Right atrium auricular region (tissue), 2 donors: ENCODE measurements at regions not wholly inside any gene's neighbourhood (a gene's known extent, or its start where the extent isn't known, plus 50 kb on each side); places are given as distances from the start of the nearest gene placed in this dataset.

Experiments
- DNase-seq: peaks from one replicate; pipeline ENCODE4 v3.0.0-alpha.2; 2019; ENCODE audit warnings: low spot score
- H3K27ac ChIP-seq, 2 donors: fragments of 200-600 bp; sonication (generic); 1 replicate in 1 of 2; 2 replicates in 1 of 2; pipeline ENCODE4 v1.5.1; 2016 to 2019
- H3K27me3 ChIP-seq, 2 donors: fragments of 200-600 bp; sonication (generic); one replicate each; pipeline versions ENCODE4 v1.5.1 to v1.6.0; 2017 to 2019
- H3K36me3 ChIP-seq: fragments of 200-600 bp; sonication (generic); one replicate; pipeline ENCODE4 v1.5.1; 2016
- H3K4me1 ChIP-seq, 2 donors: fragments of 200-600 bp; sonication (generic); one replicate each; pipeline versions ENCODE4 v1.5.1 to v1.6.0; 2017 to 2019
- H3K4me3 ChIP-seq, 2 donors: fragments of 200-600 bp; sonication (generic); 1 replicate in 1 of 2; 2 replicates in 1 of 2; pipeline ENCODE4 v1.5.1; 2017 to 2019; ENCODE audit warnings: mild to moderate bottlenecking in 1 of 2, moderate library complexity in 1 of 2
- H3K9me3 ChIP-seq, 2 donors: fragments of 200-600 bp; sonication (generic); one replicate each; pipeline ENCODE4 v1.5.1; 2019
- TF ChIP-seq, protein P1 (sequence below), 2 donors: fragments of 200-600 bp; sonication (generic); IDR thresholded peaks; one replicate each; pipeline ENCODE4 v1.5.1; 2019; ENCODE audit warnings: antibody characterized with exemption in 2 of 2

DNA sequence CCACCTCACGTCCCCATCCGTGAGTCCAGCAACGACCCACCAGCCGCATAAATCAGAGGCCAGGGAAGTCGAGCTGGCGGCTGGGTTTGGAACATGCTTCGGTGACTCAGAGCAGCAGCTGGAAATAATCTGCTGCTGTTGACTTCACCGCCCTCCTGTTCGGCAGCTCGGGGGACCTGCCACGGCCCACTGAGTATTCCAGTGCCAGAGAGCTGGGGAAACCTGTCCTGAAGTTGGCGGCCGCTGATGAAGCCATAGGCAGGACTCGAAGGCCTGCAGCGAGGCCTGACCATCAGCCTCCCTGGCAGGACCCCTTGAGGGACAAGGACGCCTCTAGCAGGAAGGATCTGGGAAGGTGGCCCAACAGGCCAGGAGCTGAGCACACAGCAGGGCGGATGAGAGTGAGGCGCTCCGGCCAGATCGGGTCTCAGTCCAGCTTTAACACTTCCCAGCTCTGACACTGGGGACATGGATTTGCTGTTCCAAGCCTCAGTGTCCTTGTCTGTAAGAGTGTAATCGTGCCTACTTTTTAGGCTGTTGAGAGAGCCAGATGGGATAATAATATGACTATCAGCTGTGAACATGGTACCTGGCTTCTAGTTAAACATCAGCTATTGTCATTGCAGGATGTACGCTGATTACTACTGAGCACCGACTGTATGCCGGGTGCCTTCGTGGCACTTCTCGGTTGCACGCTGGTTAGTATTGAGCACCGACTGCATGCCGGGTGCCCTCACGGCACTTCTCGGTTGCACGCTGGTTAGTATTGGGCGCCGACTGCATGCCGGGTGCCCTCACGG, 50.4 kb upstream of the CIBAR2 start:
- H3K27ac ChIP-seq: peak overlapping the region; percentile 78 to 82
- no peak overlapping the region for H3K4me3 ChIP-seq
- TF ChIP-seq, protein P1, sequence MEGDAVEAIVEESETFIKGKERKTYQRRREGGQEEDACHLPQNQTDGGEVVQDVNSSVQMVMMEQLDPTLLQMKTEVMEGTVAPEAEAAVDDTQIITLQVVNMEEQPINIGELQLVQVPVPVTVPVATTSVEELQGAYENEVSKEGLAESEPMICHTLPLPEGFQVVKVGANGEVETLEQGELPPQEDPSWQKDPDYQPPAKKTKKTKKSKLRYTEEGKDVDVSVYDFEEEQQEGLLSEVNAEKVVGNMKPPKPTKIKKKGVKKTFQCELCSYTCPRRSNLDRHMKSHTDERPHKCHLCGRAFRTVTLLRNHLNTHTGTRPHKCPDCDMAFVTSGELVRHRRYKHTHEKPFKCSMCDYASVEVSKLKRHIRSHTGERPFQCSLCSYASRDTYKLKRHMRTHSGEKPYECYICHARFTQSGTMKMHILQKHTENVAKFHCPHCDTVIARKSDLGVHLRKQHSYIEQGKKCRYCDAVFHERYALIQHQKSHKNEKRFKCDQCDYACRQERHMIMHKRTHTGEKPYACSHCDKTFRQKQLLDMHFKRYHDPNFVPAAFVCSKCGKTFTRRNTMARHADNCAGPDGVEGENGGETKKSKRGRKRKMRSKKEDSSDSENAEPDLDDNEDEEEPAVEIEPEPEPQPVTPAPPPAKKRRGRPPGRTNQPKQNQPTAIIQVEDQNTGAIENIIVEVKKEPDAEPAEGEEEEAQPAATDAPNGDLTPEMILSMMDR (IDR thresholded peaks at IDR 0.05): no peak
- H3K27me3 ChIP-seq: no peaks in the 10 kb centered on the region
- peaks cover 0 to 86% of the 10 kb centered on the region in 2 donors for H3K4me1 ChIP-seq
- peak; percentile 84 for DNase-seq
- H3K9me3 ChIP-seq: no peaks in the 10 kb centered on the region
- H3K36me3 ChIP-seq: no peaks in the 10 kb centered on the region

DNA sequence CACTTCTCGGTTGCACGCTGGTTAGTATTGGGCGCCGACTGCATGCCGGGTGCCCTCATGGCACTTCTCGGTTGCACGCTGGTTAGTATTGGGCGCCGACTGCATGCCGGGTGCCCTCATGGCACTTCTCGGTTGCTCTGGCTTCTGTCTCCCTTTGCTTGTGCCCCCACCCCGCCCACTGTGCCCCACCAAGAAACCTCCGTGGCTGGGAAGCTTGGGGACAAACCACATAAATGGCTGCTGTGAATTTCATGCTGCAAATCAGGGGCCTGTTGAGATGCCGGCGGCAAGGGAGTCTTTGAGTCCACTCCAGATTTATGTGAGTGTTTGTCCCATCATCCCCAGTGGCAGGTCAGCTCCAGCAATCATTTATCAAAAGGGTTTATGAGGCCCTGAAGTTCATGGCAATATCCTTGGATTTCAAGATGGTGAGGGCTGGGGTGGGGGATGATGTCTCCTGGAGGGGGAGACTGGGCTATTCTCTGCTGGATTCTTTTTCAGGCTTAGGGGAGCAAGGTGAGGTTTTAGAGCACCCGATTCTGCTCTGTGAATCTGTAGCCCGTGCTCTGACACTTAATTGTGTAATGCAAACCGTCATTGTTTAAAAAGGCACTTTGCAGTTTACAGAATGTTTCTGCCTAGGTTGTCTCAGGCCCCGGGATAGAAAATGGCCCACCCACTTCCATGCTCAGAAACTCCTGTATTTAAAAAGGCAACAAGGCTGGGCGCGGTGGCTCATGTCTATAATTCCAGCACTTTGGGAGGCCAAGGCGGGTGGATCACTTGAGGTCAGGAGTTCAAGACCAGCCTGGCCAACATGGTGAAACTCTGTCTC, 51.2 kb upstream of the CIBAR2 start:
- TF ChIP-seq, protein P1 (IDR thresholded peaks at IDR 0.05): no peak
- no peaks in the 10 kb centered on the region for H3K9me3 ChIP-seq
- peaks cover 0 to 86% of the 10 kb centered on the region in 2 donors for H3K4me1 ChIP-seq
- DNase-seq: no peak
- H3K36me3 ChIP-seq: no peaks in the 10 kb centered on the region
- H3K27ac ChIP-seq: peak overlapping the region; percentile 78 to 82
- no peak overlapping the region for H3K4me3 ChIP-seq
- no peaks in the 10 kb centered on the region for H3K27me3 ChIP-seq

DNA sequence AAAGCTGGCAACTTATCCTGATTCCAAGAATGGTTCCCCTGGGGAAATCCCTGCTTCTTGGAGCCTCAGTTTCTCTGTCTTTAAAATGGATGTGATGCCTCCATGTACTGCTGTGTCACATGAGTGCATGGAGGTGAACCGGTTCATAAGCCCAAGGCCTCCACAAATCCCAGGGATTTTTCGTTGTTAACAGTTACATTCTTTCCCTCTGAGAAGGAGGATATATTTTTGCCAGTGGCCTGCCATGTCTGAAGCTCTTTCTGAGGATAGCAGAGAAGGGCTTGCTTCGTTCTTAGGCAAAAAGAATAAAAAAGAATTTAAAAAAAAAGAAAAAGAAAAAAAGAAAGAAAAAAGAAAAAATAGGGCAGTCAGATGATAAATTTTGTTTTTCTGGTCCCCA, 52.2 kb upstream of the CIBAR2 start:
- peaks cover 0 to 80% of the 10 kb centered on the region in 2 donors for H3K4me1 ChIP-seq
- H3K27ac ChIP-seq: peak overlapping the region; percentile 11 to 55
- H3K9me3 ChIP-seq: no peaks in the 10 kb centered on the region
- no peaks in the 10 kb centered on the region for H3K36me3 ChIP-seq
- DNase-seq: no peak
- TF ChIP-seq, protein P1 (IDR thresholded peaks at IDR 0.05): no peak
- no peaks in the 10 kb centered on the region for H3K27me3 ChIP-seq
- H3K4me3 ChIP-seq: no peak overlapping the region

DNA sequence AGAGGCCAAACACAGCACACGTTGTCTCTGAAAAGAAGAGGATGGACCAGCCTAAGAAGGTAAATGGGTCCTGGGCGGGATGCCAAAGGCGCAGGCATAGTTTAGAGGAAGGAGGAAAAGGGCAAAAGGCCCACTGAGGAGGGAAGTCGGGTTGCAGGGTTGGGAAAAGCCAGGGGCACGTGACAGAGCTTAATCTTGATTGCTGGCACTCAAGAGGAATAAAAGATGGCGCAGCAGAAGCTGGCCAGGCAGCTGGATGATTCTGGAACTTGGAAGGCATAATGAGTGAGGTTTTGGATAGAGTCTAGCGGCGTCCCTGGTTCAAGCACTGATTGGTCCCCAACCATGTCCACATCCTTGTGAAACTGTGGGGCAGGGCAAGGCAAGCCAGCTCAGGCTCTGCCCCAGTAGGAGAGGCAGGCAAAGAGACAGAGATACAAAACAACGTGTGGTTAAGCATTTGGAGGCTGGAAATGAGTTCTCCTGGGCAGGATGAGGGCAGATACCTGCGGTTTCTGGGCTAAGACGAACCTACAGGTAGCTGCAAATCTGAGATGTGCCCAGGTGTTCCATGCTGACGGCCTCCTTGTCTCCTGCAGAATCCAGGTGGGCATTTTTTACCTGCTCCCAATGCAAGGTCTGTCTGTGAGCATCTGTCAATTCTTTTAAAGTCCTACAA, 52.7 kb upstream of the CIBAR2 start:
- H3K4me1 ChIP-seq: peaks cover 0 to 77% of the 10 kb centered on the region in 2 donors
- H3K27ac ChIP-seq: peak overlapping the region; percentile 11 to 55
- no peaks in the 10 kb centered on the region for H3K27me3 ChIP-seq
- no peak overlapping the region for H3K4me3 ChIP-seq
- TF ChIP-seq, protein P1 (IDR thresholded peaks at IDR 0.05): no peak
- no peaks in the 10 kb centered on the region for H3K9me3 ChIP-seq
- DNase-seq: peak; percentile 81
- H3K36me3 ChIP-seq: no peaks in the 10 kb centered on the region

DNA sequence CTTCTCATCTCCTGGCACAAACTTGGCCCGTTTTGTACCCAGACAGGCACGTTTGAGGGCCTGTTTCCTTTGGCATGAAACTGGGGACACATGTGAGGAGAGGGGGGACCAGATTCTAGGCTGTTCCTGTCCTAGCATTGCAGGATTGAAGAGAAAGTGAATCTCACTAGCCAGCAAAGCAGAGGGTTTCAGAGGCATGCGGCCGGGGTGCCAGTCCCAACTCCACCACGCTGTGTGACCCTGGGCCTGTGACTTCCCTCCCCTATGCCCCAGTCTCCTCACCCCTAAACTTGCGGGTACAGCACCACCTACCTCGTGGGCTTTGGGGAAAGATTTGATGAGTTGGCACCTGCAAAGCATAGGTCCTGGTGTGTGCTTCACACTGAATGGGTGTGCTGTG, 53.5 kb upstream of the CIBAR2 start:
- Histone ChIP-seq H3K4me1 (peaks cover 0 to 78% of the 10 kb centered on the region in 2 donors), H3K27me3 (no peaks in the 10 kb centered on the region), H3K27ac (no peak overlapping the region), H3K4me3 (no peak overlapping the region), H3K9me3 (no peaks in the 10 kb centered on the region), H3K36me3 (no peaks in the 10 kb centered on the region)
- TF ChIP-seq, protein P1 (IDR thresholded peaks at IDR 0.05): no peak
- no peak for DNase-seq
